GM18867 (cell line): ENCODE measurements at regions not wholly inside any gene's neighbourhood (a gene's known extent, or its start where the extent isn't known, plus 50 kb on each side); places are given as distances from the start of the nearest gene placed in this dataset.

Source experiments
- ATAC-seq: cut with Tn5 transposase; IDR thresholded peaks from one replicate; pipeline ENCODE4 v1.9.1; 2021; ENCODE audit warnings: mild to moderate bottlenecking, moderate library complexity; ENCODE audit not compliant: unreplicated experiment

- no peak for ATAC-seq
Measured at GRCh38 chr6:91865889-91866288, 1279.0 kb upstream of the MAP3K7 start.

GRCh38 chr6:91864911-91865310 is 1278.0 kb upstream of the MAP3K7 start:
- ATAC-seq = no peak

- no peak for ATAC-seq
Measured at GRCh38 chr6:91860541-91861335, 1273.9 kb upstream of the MAP3K7 start.

- no peak for ATAC-seq
Measured at GRCh38 chr6:91852252-91852651, 1265.4 kb upstream of the MAP3K7 start.

- ATAC-seq = no peak
Measured at GRCh38 chr6:91834813-91835212, 1247.9 kb upstream of the MAP3K7 start.

- no peak for ATAC-seq
Measured at GRCh38 chr6:91827151-91827550, 1240.3 kb upstream of the MAP3K7 start.

- ATAC-seq = no peak
Measured at GRCh38 chr6:91826128-91826527, 1239.3 kb upstream of the MAP3K7 start.

- no peak for ATAC-seq
Measured at GRCh38 chr6:91824331-91824730, 1237.5 kb upstream of the MAP3K7 start.

GRCh38 chr6:91822581-91822980 is 1235.7 kb upstream of the MAP3K7 start:
- ATAC-seq = no peak

- no peak for ATAC-seq
Measured at GRCh38 chr6:91816335-91816734, 1229.5 kb upstream of the MAP3K7 start.

- ATAC-seq = no peak
Measured at GRCh38 chr6:91813641-91814040, 1226.8 kb upstream of the MAP3K7 start.

- ATAC-seq = no peak
Measured at GRCh38 chr6:91812596-91813274, 1225.9 kb upstream of the MAP3K7 start.

- no peak for ATAC-seq
Measured at GRCh38 chr6:91804981-91805380, 1218.1 kb upstream of the MAP3K7 start.

- ATAC-seq = no peak
Measured at GRCh38 chr6:91802431-91802830, 1215.6 kb upstream of the MAP3K7 start.

GRCh38 chr6:91796603-91797002 is 1209.7 kb upstream of the MAP3K7 start:
- no peak for ATAC-seq

- ATAC-seq = no peak
Measured at GRCh38 chr6:91788501-91788900, 1201.6 kb upstream of the MAP3K7 start.

- no peak for ATAC-seq
Measured at GRCh38 chr6:91786474-91787184, 1199.8 kb upstream of the MAP3K7 start.

- ATAC-seq = no peak
Measured at GRCh38 chr6:91782802-91783201, 1195.9 kb upstream of the MAP3K7 start.

- ATAC-seq = no peak
Measured at GRCh38 chr6:91781946-91782345, 1195.1 kb upstream of the MAP3K7 start.

- ATAC-seq = no peak
Measured at GRCh38 chr6:91780270-91780669, 1193.4 kb upstream of the MAP3K7 start.

GRCh38 chr6:91761621-91762020 is 1174.7 kb upstream of the MAP3K7 start:
- ATAC-seq = no peak

GRCh38 chr6:91754691-91755090 is 1167.8 kb upstream of the MAP3K7 start:
- ATAC-seq = no peak
